Sigmoid colon (tissue), 6 donors: ENCODE measurements at regions not wholly inside any gene's neighbourhood (a gene's known extent, or its start where the extent isn't known, plus 50 kb on each side); places are given as distances from the start of the nearest gene placed in this dataset.
A peak's percentile ranks its signal among the peaks of the same experiment; 100 is the strongest.
"Not testable (repeated sequence)": the region's sequence is repeated elsewhere in the genome, so short reads cannot be mapped to it uniquely, and the experiment has no call there.

ENCODE experiments used
- DNase-seq: peaks from one replicate; pipeline ENCODE4 v3.0.0-alpha.2; 2019
- H3K27ac ChIP-seq, 4 donors: fragments of 200-600 bp; sonication (generic); one replicate each; pipeline ENCODE4 v1.5.1; 2016 to 2019; ENCODE audit warnings: mild to moderate bottlenecking in 1 of 4
- H3K27me3 ChIP-seq, 3 donors: fragments of 200-600 bp; sonication (generic); one replicate each; pipeline ENCODE4 v1.5.1; 2019; ENCODE audit warnings: mild to moderate bottlenecking in 1 of 3
- H3K36me3 ChIP-seq, 4 donors: fragments of 200-600 bp; sonication (generic); one replicate each; pipeline ENCODE4 v1.5.1; 2016 to 2019
- H3K4me1 ChIP-seq, 4 donors: fragments of 200-600 bp; sonication (generic); one replicate each; pipeline ENCODE4 v1.5.1; 2017 to 2019
- H3K4me3 ChIP-seq, 4 donors: fragments of 200-600 bp; sonication (generic); one replicate each; pipeline ENCODE4 v1.5.1; 2017 to 2019; ENCODE audit warnings: mild to moderate bottlenecking in 2 of 4, moderate library complexity in 1 of 4
- H3K9me3 ChIP-seq, 4 donors: fragments of 200-600 bp in 3 of 4; sonication (generic) in 3 of 4; one replicate each; pipeline versions ENCODE4 v1.5.1 to v1.6.1; 2013 to 2019
- CTCF ChIP-seq, 4 experiments: fragments of 450-650 bp in 3 of 4; fragments of 200-600 bp in 1 of 4; IDR thresholded peaks; one replicate each; pipeline ENCODE4 v1.5.1; 2016 to 2019; ENCODE audit warnings: antibody characterized with exemption in 4 of 4, mild to moderate bottlenecking in 3 of 4, moderate library complexity in 2 of 4
- EP300 ChIP-seq, 4 donors: sonication (generic); formaldehyde crosslinking; IDR thresholded peaks; one replicate each; pipeline ENCODE4 v1.6.1; 2017; ENCODE audit warnings: antibody characterized with exemption in 4 of 4
- POLR2A ChIP-seq, 2 donors: fragments of 450-650 bp; IDR thresholded peaks; one replicate each; pipeline ENCODE4 v1.6.1; 2016; ENCODE audit warnings: antibody characterized with exemption in 2 of 2, mild to moderate bottlenecking in 2 of 2, moderate library complexity in 2 of 2
- POLR2AphosphoS5 ChIP-seq, 4 donors: sonication (generic); formaldehyde crosslinking; IDR thresholded peaks; one replicate each; pipeline ENCODE4 v1.6.1; 2017; ENCODE audit warnings: antibody characterized with exemption in 4 of 4
- WGBS, 2 donors: extraction: QIAGEN DNeasy Blood & Tissue Kit; methylation state at CpG; one replicate each; pipeline ENCODE4 v1.1.7; 2013; 5-methylcytosine and 5-hydroxymethylcytosine counted together
- intact Hi-C: fragments of 100-400 bp; cut with DNase I; formaldehyde crosslinking; loops from one replicate; pipeline ENCODE4 v1.15.1; 2023
- donor health status: healthy with polysubstance abuse.
- donor health status: healthy.

DNA sequence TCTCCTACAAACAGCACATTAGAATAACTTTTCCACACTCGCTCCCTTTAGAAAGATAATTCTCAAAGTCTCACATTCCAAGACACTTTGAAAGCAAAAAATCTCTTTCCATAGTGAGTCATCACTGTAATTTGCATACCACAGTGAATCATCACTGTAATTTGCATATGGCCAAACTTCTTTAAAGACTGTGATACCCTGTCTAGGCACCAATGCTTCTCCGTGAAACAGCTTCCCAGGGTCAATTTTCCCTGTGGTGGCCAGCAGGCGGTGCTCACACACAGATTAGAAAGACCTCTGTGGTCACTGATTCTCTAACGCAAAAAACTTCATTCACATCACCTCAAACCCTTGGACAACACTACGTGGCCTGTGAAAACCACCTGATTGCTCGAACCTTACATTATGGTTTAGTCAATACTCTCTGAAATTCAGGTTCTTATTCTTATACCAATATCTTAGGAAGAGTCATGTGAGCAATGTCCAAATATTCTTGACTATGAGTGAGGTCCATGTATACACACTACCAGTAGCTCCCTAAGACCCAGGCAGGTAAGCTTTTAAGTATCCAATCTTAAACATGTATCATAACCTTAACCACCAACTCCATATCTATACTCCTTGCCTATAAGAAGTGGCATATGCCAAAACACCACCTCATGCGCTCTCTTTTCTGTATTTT lies 78.5 kb upstream of the PHACTR1 start:
- 24 to 29% methylated on average over 7 of the region's 7 CpGs for WGBS, 2 donors
- intact Hi-C loops: loop anchor here (5.0 kb wide), 1 partner anchor 254 kb away; no protein-coding TSS in a partner anchor
- no peaks in the 10 kb centered on the region for H3K27me3 ChIP-seq
- no peaks in the 10 kb centered on the region for H3K4me1 ChIP-seq
- no peaks in the 10 kb centered on the region for H3K9me3 ChIP-seq
- H3K36me3 ChIP-seq: no peaks in the 10 kb centered on the region
- no peak overlapping the region for H3K27ac ChIP-seq
- TF ChIP-seq POLR2A (IDR thresholded peaks at IDR 0.05): no peak
- no peak for TF ChIP-seq EP300 (IDR thresholded peaks at IDR 0.05)
- TF ChIP-seq CTCF (IDR thresholded peaks at IDR 0.05): peak in 3 of 4 experiments; percentile 28 to 49 (median 32)
- H3K4me3 ChIP-seq: no peak overlapping the region
- DNase-seq: no peak

DNA sequence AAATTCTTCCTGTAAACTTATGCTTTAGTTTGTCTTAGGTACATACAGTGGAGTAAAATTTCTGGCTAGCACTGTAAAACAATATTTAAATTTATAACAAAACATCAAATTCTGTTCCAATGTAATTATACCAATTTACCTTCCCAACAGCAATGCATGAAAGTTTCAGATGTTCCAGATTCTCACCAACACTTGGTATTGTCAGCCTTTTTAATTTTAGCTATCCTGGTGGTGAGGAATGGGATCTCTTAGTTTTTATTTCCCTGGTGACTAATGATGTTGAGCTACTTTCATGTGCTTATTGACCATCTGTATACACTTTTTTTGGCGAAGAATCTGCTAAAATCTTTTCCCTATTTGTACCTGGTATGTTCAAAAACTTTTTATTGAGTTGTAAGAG lies 76.1 kb upstream of the PHACTR1 start:
- Histone ChIP-seq H3K9me3 (no peaks in the 10 kb centered on the region), H3K27me3 (no peaks in the 10 kb centered on the region), H3K27ac (no peak overlapping the region), H3K36me3 (no peaks in the 10 kb centered on the region), H3K4me3 (no peak overlapping the region), H3K4me1 (no peaks in the 10 kb centered on the region)
- WGBS, 2 donors: 89 to 93% methylated on average over 1 of the region's 1 CpG
- TF ChIP-seq POLR2AphosphoS5 (IDR thresholded peaks at IDR 0.05) (no peak), POLR2A (IDR thresholded peaks at IDR 0.05) (no peak), EP300 (IDR thresholded peaks at IDR 0.05) (no peak), CTCF (IDR thresholded peaks at IDR 0.05) (no peak)
- no peak for DNase-seq
- intact Hi-C loops: no loop called here

DNA sequence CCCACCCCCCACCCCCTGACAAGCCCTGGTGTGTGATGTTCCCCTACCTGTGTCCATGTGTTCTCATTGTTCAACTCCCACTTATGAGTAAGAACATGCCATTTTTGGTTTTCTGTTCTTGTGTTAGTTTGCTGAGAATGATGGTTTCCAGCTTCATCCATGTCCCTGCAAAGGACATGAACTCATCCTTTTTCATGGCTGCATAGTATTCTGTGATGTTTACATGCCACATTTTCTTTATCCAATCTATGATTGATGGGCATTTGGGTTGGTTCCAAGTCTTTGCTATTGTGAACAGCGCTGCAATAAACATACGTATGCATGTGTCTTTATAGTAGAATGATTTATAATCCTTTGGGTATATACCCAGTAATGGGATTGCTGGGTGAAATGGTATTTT lies 74.8 kb upstream of the PHACTR1 start:
- H3K4me3 ChIP-seq, H3K27ac ChIP-seq, intact Hi-C loops, DNase-seq, H3K9me3 ChIP-seq, H3K27me3 ChIP-seq, H3K36me3 ChIP-seq, H3K4me1 ChIP-seq: not testable (repeated sequence)
- WGBS, 2 donors: 62 to 89% methylated on average over 2 of the region's 2 CpGs

DNA sequence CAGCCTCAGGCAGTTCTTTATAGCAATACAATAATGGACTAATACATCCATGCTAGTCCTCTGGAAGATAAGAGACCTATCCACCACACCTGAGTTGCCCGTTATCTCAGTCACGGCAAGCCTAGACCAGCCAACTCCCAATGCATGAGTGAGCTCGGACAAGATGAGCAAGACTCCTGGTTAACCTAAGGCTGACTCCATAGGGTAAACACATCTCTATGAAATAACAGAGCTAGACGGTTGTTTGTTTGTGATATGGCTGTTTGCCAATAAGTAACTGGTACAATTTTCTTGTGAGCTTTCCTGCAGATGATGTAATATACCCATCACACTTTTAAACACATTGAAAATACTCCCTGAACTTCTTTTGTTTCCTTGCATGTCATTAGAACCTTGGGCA lies 70.6 kb upstream of the PHACTR1 start:
- H3K27me3 ChIP-seq: no peaks in the 10 kb centered on the region
- no peaks in the 10 kb centered on the region for H3K9me3 ChIP-seq
- intact Hi-C loops: no loop called here
- H3K4me3 ChIP-seq: no peak overlapping the region
- no peaks in the 10 kb centered on the region for H3K4me1 ChIP-seq
- no peaks in the 10 kb centered on the region for H3K36me3 ChIP-seq
- WGBS, 2 donors: 47 to 74% methylated on average over 4 of the region's 4 CpGs
- no peak for DNase-seq
- no peak overlapping the region for H3K27ac ChIP-seq
- no peak for TF ChIP-seq POLR2A (IDR thresholded peaks at IDR 0.05)
- TF ChIP-seq CTCF (IDR thresholded peaks at IDR 0.05): no peak
- TF ChIP-seq EP300 (IDR thresholded peaks at IDR 0.05): no peak
- TF ChIP-seq POLR2AphosphoS5 (IDR thresholded peaks at IDR 0.05): no peak

DNA sequence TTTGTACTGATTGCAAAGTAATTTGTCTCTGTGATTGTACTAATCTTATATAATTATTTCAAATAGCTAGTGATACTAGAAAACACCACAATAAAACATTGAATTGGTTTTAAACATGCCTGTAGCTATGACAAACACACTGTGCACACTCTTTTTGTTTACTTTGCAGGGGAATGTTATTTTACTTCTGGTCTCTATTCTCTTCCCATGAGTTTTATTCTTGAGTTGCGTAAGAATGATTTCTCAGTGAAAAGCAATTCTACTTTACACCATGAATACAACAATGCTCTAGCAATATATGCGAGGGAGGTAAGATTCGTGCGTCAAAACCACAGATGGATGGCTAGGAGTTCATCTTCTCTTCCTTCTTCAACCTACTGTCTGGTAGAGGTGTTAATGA lies 68.4 kb upstream of the PHACTR1 start:
- Histone ChIP-seq H3K27ac (no peak overlapping the region), H3K36me3 (no peaks in the 10 kb centered on the region), H3K4me3 (no peak overlapping the region), H3K4me1 (no peaks in the 10 kb centered on the region), H3K27me3 (no peaks in the 10 kb centered on the region), H3K9me3 (no peaks in the 10 kb centered on the region)
- intact Hi-C loops: no loop called here
- WGBS, 2 donors: 72 to 84% methylated on average over 4 of the region's 4 CpGs
- DNase-seq: no peak
- TF ChIP-seq POLR2AphosphoS5 (IDR thresholded peaks at IDR 0.05) (no peak), CTCF (IDR thresholded peaks at IDR 0.05) (no peak), POLR2A (IDR thresholded peaks at IDR 0.05) (no peak), EP300 (IDR thresholded peaks at IDR 0.05) (no peak)
